WTC11 (cell line): ENCODE measurements at regions not wholly inside any gene's neighbourhood (a gene's known extent, or its start where the extent isn't known, plus 50 kb on each side); places are given as distances from the start of the nearest gene placed in this dataset.

Experiments used
- ARID4B ChIP-seq: sonication (generic); formaldehyde crosslinking; IDR thresholded peaks from 2 replicates; pipeline ENCODE4 v1.8.0; 2023; ENCODE audit warnings: missing genetic modification reagents, mild to moderate bottlenecking, borderline replicate concordance
- CREB1 ChIP-seq: sonication (generic); formaldehyde crosslinking; IDR thresholded peaks from 2 replicates; pipeline ENCODE4 v1.8.0; 2023; ENCODE audit warnings: mild to moderate bottlenecking, missing genetic modification reagents
- CTCF ChIP-seq: fragments of 200-600 bp; IDR thresholded peaks from 2 replicates; pipeline ENCODE4 v1.8.0; 2022; ENCODE audit warnings: antibody characterized with exemption
- JUN ChIP-seq: sonication (generic); formaldehyde crosslinking; IDR thresholded peaks from 2 replicates; pipeline ENCODE4 v1.8.0; 2023; ENCODE audit warnings: mild to moderate bottlenecking, missing genetic modification reagents
- MAX ChIP-seq: sonication (generic); formaldehyde crosslinking; IDR thresholded peaks from 2 replicates; pipeline ENCODE4 v1.8.0; 2022; ENCODE audit warnings: mild to moderate bottlenecking, missing genetic modification reagents
- NR1H2 ChIP-seq: sonication (generic); formaldehyde crosslinking; IDR thresholded peaks from 2 replicates; pipeline ENCODE4 v1.9.0; 2021; ENCODE audit warnings: mild to moderate bottlenecking, moderate library complexity, missing genetic modification reagents

- TF ChIP-seq CREB1 (CRISPR knock-in tag): no peak
- no peak for TF ChIP-seq JUN (CRISPR knock-in tag)
- no peak for TF ChIP-seq CTCF
- TF ChIP-seq NR1H2 (CRISPR knock-in tag): no peak
- no peak for TF ChIP-seq ARID4B
- no peak for TF ChIP-seq MAX (CRISPR knock-in tag)
Measured at GRCh38 chr9:1528456-1528855, 478.3 kb downstream of the DMRT2 start.
